Keratinocyte (primary cell): ENCODE measurements at regions not wholly inside any gene's neighbourhood (a gene's known extent, or its start where the extent isn't known, plus 50 kb on each side); places are given as distances from the start of the nearest gene placed in this dataset.

Source experiments
- DNase-seq: peaks from one replicate; pipeline ENCODE4 v3.0.0-alpha.2; 2011; ENCODE audit warnings: low read depth, missing footprints, low spot score
- FAIRE-seq: peaks from 2 replicates; lab custom pipeline; 2011; peaks lifted over from hg19 to GRCh38; lab: Jason Lieb, UNC
- H2AFZ ChIP-seq: 2 replicates; pipeline ENCODE4 v1.6.0; 2012; ENCODE audit warnings: low read length, control low read depth, inconsistent platforms; ENCODE audit not compliant: control insufficient read depth
- H3K27ac ChIP-seq: 2 replicates; pipeline ENCODE4 v1.5.1; 2011; ENCODE audit warnings: low read length; ENCODE audit not compliant: control insufficient read depth, insufficient read depth
- H3K27me3 ChIP-seq: 3 replicates; pipeline ENCODE4 v1.6.0; 2011; ENCODE audit warnings: low read length; ENCODE audit not compliant: control insufficient read depth, insufficient read depth; ENCODE audit errors: extremely low read depth
- H3K36me3 ChIP-seq, 2 experiments: 2 replicates in 1 of 2; 3 replicates in 1 of 2; pipeline ENCODE4 v1.5.1; 2011; ENCODE audit warnings: low read length in 2 of 2, mild to moderate bottlenecking in 1 of 2; ENCODE audit not compliant: control insufficient read depth in 2 of 2, insufficient read depth in 2 of 2; ENCODE audit errors: extremely low read depth in 1 of 2
- H3K4me1 ChIP-seq: 3 replicates; pipeline ENCODE4 v1.5.1; 2011; ENCODE audit warnings: low read length; ENCODE audit not compliant: control insufficient read depth, insufficient read depth; ENCODE audit errors: extremely low read depth
- H3K4me2 ChIP-seq: 3 replicates; pipeline ENCODE4 v1.6.0; 2011; ENCODE audit warnings: low read depth, low read length; ENCODE audit not compliant: control insufficient read depth, insufficient read depth; ENCODE audit errors: extremely low read depth
- H3K4me3 ChIP-seq, 3 experiments: fragments of 200-600 bp in 1 of 3; sonication (generic) in 1 of 3; 2 replicates in 2 of 3; 3 replicates in 1 of 3; pipeline ENCODE4 v1.5.1; 2011 to 2016; ENCODE audit warnings: low read length in 3 of 3, mild to moderate bottlenecking in 3 of 3, control low read depth in 2 of 3, inconsistent platforms in 1 of 3, low read depth in 1 of 3, mixed read lengths in 1 of 3, mixed run types in 1 of 3, moderate library complexity in 1 of 3; ENCODE audit not compliant: control insufficient read depth in 2 of 3, insufficient read depth in 2 of 3; ENCODE audit errors: extremely low read depth in 1 of 3
- H3K79me2 ChIP-seq: 2 replicates; pipeline ENCODE4 v1.6.0; 2012; ENCODE audit warnings: low read length; ENCODE audit not compliant: control insufficient read depth, insufficient read depth
- H3K9ac ChIP-seq: 3 replicates; pipeline ENCODE4 v1.6.0; 2011; ENCODE audit warnings: low read length; ENCODE audit not compliant: control insufficient read depth, insufficient read depth; ENCODE audit errors: extremely low read depth
- H3K9me1 ChIP-seq: 3 replicates; pipeline ENCODE4 v1.6.0; 2011; ENCODE audit warnings: low read length; ENCODE audit not compliant: control insufficient read depth, insufficient read depth; ENCODE audit errors: extremely low read depth
- H3K9me3 ChIP-seq: 2 replicates; pipeline ENCODE4 v1.5.1; 2012; ENCODE audit warnings: low read depth, low read length; ENCODE audit not compliant: control insufficient read depth
- H4K20me1 ChIP-seq: 3 replicates; pipeline ENCODE4 v1.6.0; 2011; ENCODE audit warnings: low read length; ENCODE audit not compliant: control insufficient read depth, insufficient read depth; ENCODE audit errors: extremely low read depth
- CTCF ChIP-seq, 3 experiments: IDR thresholded peaks in 1 of 3; conservative IDR thresholded peaks in 1 of 3; optimal IDR thresholded peaks in 1 of 3; 2 replicates in 2 of 3; 3 replicates in 1 of 3; pipeline versions ENCODE3 to v1.5.1; 2011; ENCODE audit warnings: low read length in 3 of 3, mild to moderate bottlenecking in 3 of 3, moderate library complexity in 2 of 3, control low read depth in 1 of 3, inconsistent platforms in 1 of 3; ENCODE audit not compliant: insufficient read depth in 2 of 3; ENCODE audit errors: extremely low read depth in 1 of 3
- EZH2 ChIP-seq: IDR thresholded peaks from one replicate; pipeline ENCODE4 v1.6.1; 2012; ENCODE audit warnings: inconsistent platforms, mild to moderate bottlenecking, low read length, moderate library complexity
- dilution Hi-C: fragments of 300-500 bp; cut with MboI; formaldehyde crosslinking; loops from one replicate; pipeline ENCODE4 v1.7.0; 2020; ENCODE audit warnings: low sequenced_read_pairs; ENCODE audit not compliant: extremely low pct_ligation_motif_present

- Histone ChIP-seq H3K4me2 (no peak overlapping the region), H3K4me1 (peaks cover 26% of the 10 kb centered on the region), H3K9ac (no peak overlapping the region), H3K9me3 (no peaks in the 10 kb centered on the region), H3K4me3 (no peak overlapping the region), H3K27ac (no peak overlapping the region), H3K79me2 (peaks cover 98% of the 10 kb centered on the region), H3K27me3 (no peaks in the 10 kb centered on the region), H3K36me3 (no peaks in the 10 kb centered on the region), H2AFZ (no peak overlapping the region), H4K20me1 (peaks cover 32% of the 10 kb centered on the region), H3K9me1 (peaks cover 5% of the 10 kb centered on the region)
- DNase-seq (no peak), FAIRE-seq (no peak)
- TF ChIP-seq CTCF (optimal IDR thresholded peaks at IDR 0.05 in 1 of 3, IDR thresholded peaks at IDR 0.05 in 1 of 3, conservative IDR thresholded peaks at IDR 0.05 in 1 of 3; ENCODE audit: extremely low read depth in 1 of 3, insufficient read depth in 2 of 3, low read length in 3 of 3) (no peak), EZH2 (no peak)
- dilution Hi-C loops: no loop called here
Observed at GRCh38 chr22:25399649-25400151, 164.8 kb upstream of the GRK3 start.

DNA sequence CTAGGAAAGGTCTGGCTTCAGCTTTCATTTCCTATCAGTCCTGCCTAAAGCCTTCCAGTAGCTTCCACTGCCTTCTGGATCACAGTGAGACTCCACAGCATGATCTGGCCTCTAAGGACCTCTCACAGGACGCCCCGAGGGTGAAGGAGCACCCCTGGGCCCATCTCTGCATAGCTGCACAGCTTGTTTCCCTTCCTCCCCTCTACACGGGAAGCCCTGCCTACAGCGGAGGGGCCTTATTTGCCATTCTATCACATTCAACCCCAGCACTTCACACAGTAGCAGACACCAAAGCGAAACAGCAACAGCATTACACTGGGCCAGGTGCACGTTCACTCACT, 162.3 kb upstream of the GRK3 start:
- Histone ChIP-seq H3K9me1 (peaks cover 5% of the 10 kb centered on the region), H3K9ac (no peak overlapping the region), H3K36me3 (no peaks in the 10 kb centered on the region), H2AFZ (no peak overlapping the region), H3K4me3 (no peak overlapping the region), H3K4me1 (peaks cover 26% of the 10 kb centered on the region), H3K27me3 (no peaks in the 10 kb centered on the region), H3K4me2 (no peak overlapping the region), H3K27ac (no peak overlapping the region), H3K9me3 (no peaks in the 10 kb centered on the region), H3K79me2 (peaks cover 81% of the 10 kb centered on the region), H4K20me1 (peaks cover 27% of the 10 kb centered on the region)
- no peak for DNase-seq
- FAIRE-seq: no peak
- dilution Hi-C loops: no loop called here
- TF ChIP-seq EZH2: no peak
- TF ChIP-seq CTCF (optimal IDR thresholded peaks at IDR 0.05 in 1 of 3, IDR thresholded peaks at IDR 0.05 in 1 of 3, conservative IDR thresholded peaks at IDR 0.05 in 1 of 3; ENCODE audit: extremely low read depth in 1 of 3, insufficient read depth in 2 of 3, low read length in 3 of 3): no peak
